HL-60/S4 treated with phorbol 12-myristate 13-acetate at 8.2 ng/mL for 4 days and 3 days (cell line): ENCODE measurements at regions not wholly inside any gene's neighbourhood (a gene's known extent, or its start where the extent isn't known, plus 50 kb on each side); places are given as distances from the start of the nearest gene placed in this dataset.

Experiments
- in situ Hi-C: fragments of 300-500 bp; cut with MboI; formaldehyde crosslinking; loops from 2 replicates; pipeline ENCODE4 v1.15.0; 2022; ENCODE audit warnings: low sequenced_read_pairs

DNA sequence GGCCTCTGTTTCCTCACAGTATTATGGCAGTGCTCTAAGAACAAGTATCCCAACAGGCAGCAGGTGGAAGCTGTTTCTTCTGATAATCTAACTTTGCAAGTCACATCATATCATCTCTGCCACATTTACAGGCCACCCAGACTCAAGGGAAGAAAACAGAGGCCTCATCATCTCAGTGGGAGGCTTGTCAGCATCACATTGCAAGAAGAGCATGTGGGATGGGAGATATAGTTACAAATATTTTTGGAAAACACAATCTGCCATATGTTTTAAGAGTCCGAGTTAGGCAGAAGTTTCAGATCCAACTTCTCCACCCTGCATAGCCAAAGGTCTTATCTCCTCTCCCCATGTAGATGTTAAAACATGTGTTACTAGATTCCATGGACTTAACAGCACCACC is 130.4 kb upstream of the PDE1C start:
- in situ Hi-C loops = loop anchor here (10.0 kb wide), 1 partner anchor 456 kb away; no protein-coding TSS in a partner anchor

- in situ Hi-C loops = no loop called here
Observed at GRCh38 chr7:32194537-32194936, 124.3 kb upstream of the PDE1C start.

GRCh38 chr7:32191305-32191704 is 121.1 kb upstream of the PDE1C start:
- in situ Hi-C loops = no loop called here

- in situ Hi-C loops = no loop called here
Observed at GRCh38 chr7:32179567-32179966, 109.4 kb upstream of the PDE1C start.

DNA sequence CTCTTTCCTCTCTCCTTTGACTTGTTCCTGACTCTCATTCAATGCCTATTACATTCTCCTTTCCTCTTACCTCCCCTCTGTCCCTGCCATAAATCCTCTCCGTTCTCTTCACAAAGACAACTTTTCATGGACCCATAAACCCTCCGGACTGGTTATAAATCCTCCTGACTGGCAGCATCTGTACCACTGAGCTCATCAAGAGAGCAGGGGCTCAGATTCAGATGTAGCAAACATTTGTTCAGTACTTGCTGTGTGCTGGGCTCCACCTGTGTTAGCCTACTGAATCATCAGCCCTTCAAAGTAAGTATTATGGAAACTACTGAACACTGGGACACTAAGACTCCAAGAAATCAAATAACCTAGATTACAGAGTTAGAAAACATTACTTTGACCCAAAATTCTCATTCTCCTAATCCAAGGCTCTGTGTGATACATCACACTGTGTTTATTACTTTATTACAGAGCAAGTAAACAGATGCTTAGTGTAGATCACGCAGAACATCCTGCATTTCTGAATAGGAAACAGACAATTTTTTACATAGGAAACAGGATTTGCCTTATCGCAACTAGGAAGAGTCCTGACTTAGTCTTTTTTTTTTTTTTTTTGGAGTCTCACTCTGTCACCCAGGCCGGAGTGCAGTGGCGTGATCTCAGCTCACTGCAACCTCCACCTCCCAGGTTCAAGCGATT is 108.6 kb upstream of the PDE1C start:
- in situ Hi-C loops = no loop called here

DNA sequence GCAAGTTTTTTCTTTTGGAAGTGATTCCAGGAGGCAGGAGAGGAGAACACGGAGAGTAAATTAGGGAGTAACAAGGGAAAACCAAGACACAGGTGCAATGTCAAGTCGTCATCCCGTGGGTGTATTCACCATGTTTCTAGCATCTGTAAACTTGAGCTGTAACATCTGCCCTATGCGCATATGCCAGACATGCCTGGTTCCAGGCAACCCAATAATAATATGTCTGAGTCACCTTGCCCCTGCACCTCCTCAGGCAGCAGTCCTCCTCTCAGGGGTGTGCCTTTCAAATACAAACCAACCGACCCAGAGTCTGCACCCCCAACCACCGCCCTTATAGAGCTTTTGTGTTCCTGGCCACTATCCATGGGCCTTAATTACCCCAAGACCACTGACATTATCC is 107.0 kb upstream of the PDE1C start:
- in situ Hi-C loops = no loop called here

GRCh38 chr7:32175099-32175498 is 104.9 kb upstream of the PDE1C start:
- in situ Hi-C loops = no loop called here

GRCh38 chr7:32171248-32171647 is 101.0 kb upstream of the PDE1C start:
- in situ Hi-C loops = no loop called here

- in situ Hi-C loops = no loop called here
Observed at GRCh38 chr7:32170838-32171237, 100.6 kb upstream of the PDE1C start.

- in situ Hi-C loops = no loop called here
Observed at GRCh38 chr7:32169228-32169627, 99.0 kb upstream of the PDE1C start.

DNA sequence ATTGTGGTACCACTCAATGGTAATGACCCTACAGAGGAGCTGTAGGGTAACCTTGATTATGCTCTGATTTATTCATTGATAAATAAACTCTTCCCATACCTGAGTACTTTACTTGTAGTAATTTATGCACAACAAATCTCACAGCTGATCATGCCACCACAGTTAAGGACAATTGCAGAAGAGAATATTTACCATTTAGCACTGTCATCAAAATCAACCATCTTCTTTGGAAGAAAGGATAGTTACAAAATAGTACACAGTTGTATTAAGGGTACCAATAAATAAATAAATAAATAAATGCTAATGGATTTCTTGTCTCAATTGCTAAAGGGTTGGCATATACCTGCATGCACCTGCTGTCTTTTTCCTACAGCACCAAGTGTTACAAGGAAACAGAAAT is 97.6 kb upstream of the PDE1C start:
- in situ Hi-C loops = no loop called here

GRCh38 chr7:32167256-32167655 is 97.0 kb upstream of the PDE1C start:
- in situ Hi-C loops = no loop called here

DNA sequence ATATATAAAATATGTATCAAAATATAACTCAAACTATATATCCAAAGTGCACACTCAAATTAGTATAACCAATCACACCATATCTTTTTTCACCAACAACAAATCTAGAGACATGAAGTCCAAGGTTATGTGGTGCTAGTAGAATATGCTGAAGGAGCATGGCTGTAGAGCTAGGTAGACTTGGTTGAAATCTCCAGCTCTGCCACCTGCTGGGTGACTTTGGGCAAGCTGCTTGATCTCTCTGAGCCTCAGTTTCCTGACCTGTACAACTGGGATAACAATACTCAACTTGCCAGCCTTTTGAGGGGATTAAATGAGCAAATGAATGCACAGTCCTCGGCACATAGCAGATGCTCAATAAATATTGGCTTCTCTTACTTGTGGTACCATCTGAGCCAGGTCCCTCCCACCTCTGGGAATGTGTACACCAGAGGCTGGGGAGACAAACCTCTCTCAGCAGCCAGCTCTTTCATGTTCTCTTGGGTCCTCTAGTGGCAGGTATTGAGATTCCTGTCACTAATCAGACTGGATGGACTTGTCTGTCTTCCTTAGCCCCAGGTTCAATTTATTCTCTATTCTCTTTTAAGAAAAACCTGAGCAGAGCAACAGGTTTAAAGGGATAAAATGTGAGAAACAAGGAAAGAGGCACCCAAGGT is 94.3 kb upstream of the PDE1C start:
- in situ Hi-C loops = no loop called here

DNA sequence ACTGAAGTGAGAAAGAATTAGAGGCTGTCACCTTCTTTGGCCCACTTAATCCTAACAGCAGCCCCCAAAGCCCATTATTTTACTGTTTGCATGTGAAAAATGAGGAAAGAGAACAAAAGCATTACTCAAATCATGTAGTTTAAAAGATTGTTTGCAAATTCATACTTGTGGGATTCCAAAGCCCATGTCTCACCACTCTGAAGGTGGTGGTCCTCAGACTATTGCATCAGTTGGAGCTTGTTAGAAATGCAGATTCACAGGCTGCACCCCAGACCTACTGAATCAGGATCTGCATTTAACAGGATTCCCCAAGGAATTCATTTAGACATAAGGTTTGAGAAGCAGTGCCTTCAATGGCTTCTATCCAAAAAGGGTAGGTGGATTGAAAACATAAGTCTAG is 93.7 kb upstream of the PDE1C start:
- in situ Hi-C loops = no loop called here

DNA sequence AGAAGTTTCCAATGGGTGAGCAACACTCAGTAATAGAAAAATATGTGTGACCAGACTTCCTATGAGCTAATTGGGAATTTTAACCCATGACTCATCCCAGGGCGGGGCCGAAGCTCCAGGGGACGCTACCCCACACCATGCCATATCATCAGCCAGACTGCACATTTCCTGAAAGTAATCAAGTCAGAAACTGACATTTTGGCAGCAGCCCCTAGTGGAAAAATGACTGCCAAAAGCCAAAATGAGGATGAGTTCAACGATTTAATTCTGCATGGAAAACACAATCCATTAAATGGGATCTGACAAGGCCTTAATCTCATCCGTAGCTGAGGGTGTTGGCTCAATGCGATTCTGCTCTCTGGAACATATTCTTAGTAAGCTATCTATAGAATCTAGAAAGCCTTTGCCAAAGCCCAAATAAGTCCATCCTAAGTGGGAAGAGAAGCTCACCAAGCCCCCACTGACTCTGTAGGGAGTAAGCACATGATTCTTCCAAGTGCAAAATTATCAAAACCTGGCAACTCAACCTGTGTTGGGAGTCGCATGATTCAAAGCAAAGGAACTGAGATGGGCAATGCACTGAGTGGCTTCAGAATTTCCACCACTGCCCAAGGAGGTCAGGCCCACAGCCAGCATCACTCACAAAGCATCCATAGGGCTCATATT is 93.1 kb upstream of the PDE1C start:
- in situ Hi-C loops = no loop called here

GRCh38 chr7:32161708-32162107 is 91.5 kb upstream of the PDE1C start:
- in situ Hi-C loops = no loop called here

- in situ Hi-C loops = no loop called here
Observed at GRCh38 chr7:32158751-32159745, 88.8 kb upstream of the PDE1C start.

GRCh38 chr7:32158076-32158475 is 87.9 kb upstream of the PDE1C start:
- in situ Hi-C loops = no loop called here

DNA sequence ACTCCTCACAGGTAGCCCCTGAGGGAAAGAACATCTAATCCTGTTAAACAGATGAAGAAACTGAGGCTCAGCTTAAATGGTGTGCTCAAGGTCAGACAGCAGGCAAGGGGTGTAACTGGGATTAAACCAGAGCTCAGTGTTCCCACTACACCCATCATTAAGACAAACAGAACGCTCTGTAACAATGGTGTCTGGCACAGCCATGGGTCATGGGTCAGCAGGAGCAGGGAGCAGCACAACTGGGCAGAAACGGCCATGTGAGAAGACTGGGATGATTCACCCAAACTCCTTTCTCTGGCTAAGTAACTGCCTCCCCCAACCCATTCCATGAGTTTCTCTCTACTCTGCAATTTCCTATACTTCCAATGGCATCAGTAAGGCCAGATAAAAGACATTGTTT is 85.5 kb upstream of the PDE1C start:
- in situ Hi-C loops = no loop called here

GRCh38 chr7:32154797-32155196 is 84.6 kb upstream of the PDE1C start:
- in situ Hi-C loops = no loop called here

DNA sequence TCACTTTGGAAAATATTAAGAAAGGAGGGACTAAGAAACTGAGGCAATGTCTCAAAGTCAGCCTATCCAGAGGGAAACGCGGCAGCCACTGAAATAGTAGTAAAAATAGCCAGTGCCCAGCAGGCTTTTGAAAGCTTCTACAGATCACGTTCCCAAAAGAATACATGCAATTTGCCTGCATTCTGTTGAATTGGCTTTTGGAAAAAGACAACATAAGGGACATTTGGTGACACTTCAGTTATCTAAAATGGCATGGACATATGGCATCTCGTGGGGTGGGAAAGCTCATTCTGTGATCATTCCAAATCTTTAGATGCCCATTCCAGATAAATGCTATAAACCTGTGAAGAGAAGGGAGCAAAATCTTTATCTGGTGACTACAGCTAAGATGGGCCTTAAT is 82.8 kb upstream of the PDE1C start:
- in situ Hi-C loops = no loop called here
